Activated CD4-positive, alpha-beta T cell treated with anti-CD3 and anti-CD28 coated beads for 4 hours (primary cell): ENCODE measurements at regions not wholly inside any gene's neighbourhood (a gene's known extent, or its start where the extent isn't known, plus 50 kb on each side); places are given as distances from the start of the nearest gene placed in this dataset.
"Not testable (repeated sequence)": the region's sequence is repeated elsewhere in the genome, so short reads cannot be mapped to it uniquely, and the experiment has no call there.

Experiments
- DNase-seq, 2 donors: peaks; one replicate each; pipeline ENCODE4 v3.0.0-alpha.2; 2020

- not testable (repeated sequence) for DNase-seq
Observed at GRCh38 chr6:12554820-12555219, 161.7 kb upstream of the PHACTR1 start.

GRCh38 chr6:12555267-12555666 lies 161.3 kb upstream of the PHACTR1 start:
- no peak for DNase-seq

GRCh38 chr6:12555781-12556180 lies 160.8 kb upstream of the PHACTR1 start:
- no peak for DNase-seq

GRCh38 chr6:12557765-12558164 lies 158.8 kb upstream of the PHACTR1 start:
- no peak for DNase-seq

- DNase-seq, result no peak
Observed at GRCh38 chr6:12560315-12560714, 156.3 kb upstream of the PHACTR1 start.

GRCh38 chr6:12566618-12567123 lies 149.9 kb upstream of the PHACTR1 start:
- DNase-seq, result no peak

GRCh38 chr6:12567682-12568081 lies 148.9 kb upstream of the PHACTR1 start:
- DNase-seq, result no peak

GRCh38 chr6:12569646-12570045 lies 146.9 kb upstream of the PHACTR1 start:
- DNase-seq, result no peak

GRCh38 chr6:12570461-12571030 lies 146.0 kb upstream of the PHACTR1 start:
- DNase-seq, result no peak

GRCh38 chr6:12572896-12573827 lies 143.4 kb upstream of the PHACTR1 start:
- DNase-seq, result no peak

GRCh38 chr6:12575961-12576360 lies 140.6 kb upstream of the PHACTR1 start:
- DNase-seq, result no peak

- no peak for DNase-seq
Observed at GRCh38 chr6:12576389-12576788, 140.2 kb upstream of the PHACTR1 start.

- DNase-seq, result no peak
Observed at GRCh38 chr6:12577124-12577850, 139.3 kb upstream of the PHACTR1 start.

- no peak for DNase-seq
Observed at GRCh38 chr6:12578097-12578496, 138.5 kb upstream of the PHACTR1 start.

GRCh38 chr6:12578751-12579150 lies 137.8 kb upstream of the PHACTR1 start:
- DNase-seq, result no peak

GRCh38 chr6:12580290-12580689 lies 136.3 kb upstream of the PHACTR1 start:
- DNase-seq, result no peak

GRCh38 chr6:12582421-12583110 lies 134.0 kb upstream of the PHACTR1 start:
- DNase-seq, result no peak

GRCh38 chr6:12584631-12585405 lies 131.7 kb upstream of the PHACTR1 start:
- DNase-seq, result no peak

GRCh38 chr6:12585497-12585958 lies 131.0 kb upstream of the PHACTR1 start:
- DNase-seq, result no peak

GRCh38 chr6:12586721-12587480 lies 129.7 kb upstream of the PHACTR1 start:
- no peak for DNase-seq

GRCh38 chr6:12590901-12591300 lies 125.7 kb upstream of the PHACTR1 start:
- no peak for DNase-seq
